Gastroesophageal sphincter (tissue), 4 donors: ENCODE measurements at regions not wholly inside any gene's neighbourhood (a gene's known extent, or its start where the extent isn't known, plus 50 kb on each side); places are given as distances from the start of the nearest gene placed in this dataset.

Experiments
- ATAC-seq: fragments of 150-250 bp; one replicate; pipeline ENCODE4 v1.9.1; 2016; ENCODE audit warnings: mild to moderate bottlenecking, moderate library complexity
- H3K27ac ChIP-seq, 4 donors: fragments of 200-600 bp; sonication (generic) in 3 of 4; 1 replicate in 3 of 4; 2 replicates in 1 of 4; pipeline ENCODE4 v1.5.1; 2016 to 2019
- H3K27me3 ChIP-seq: fragments of 200-600 bp; sonication (generic); one replicate; pipeline ENCODE4 v1.5.1; 2019
- H3K36me3 ChIP-seq, 2 donors: fragments of 200-600 bp; sonication (generic); one replicate each; pipeline ENCODE4 v1.5.1; 2019; ENCODE audit warnings: control low read depth in 1 of 2
- H3K4me1 ChIP-seq, 3 donors: fragments of 200-600 bp; sonication (generic); 1 replicate in 2 of 3; 2 replicates in 1 of 3; pipeline ENCODE4 v1.5.1; 2016 to 2019; ENCODE audit warnings: control low read depth in 2 of 3
- H3K4me3 ChIP-seq, 2 donors: fragments of 200-600 bp; sonication (generic); one replicate each; pipeline ENCODE4 v1.5.1; 2019; ENCODE audit warnings: mild to moderate bottlenecking in 1 of 2, moderate library complexity in 1 of 2
- H3K9me3 ChIP-seq, 3 donors: fragments of 200-600 bp; sonication (generic); one replicate each; pipeline ENCODE4 v1.5.1; 2017 to 2019; ENCODE audit warnings: control low read depth in 2 of 3
- CTCF ChIP-seq, 4 experiments: fragments of 200-600 bp in 2 of 4; fragments of 450-650 bp in 2 of 4; sonication (generic) in 1 of 4; IDR thresholded peaks; one replicate each; pipeline ENCODE4 v1.5.1; 2017 to 2019; ENCODE audit warnings: antibody characterized with exemption in 4 of 4, mild to moderate bottlenecking in 2 of 4, moderate library complexity in 2 of 4
- EP300 ChIP-seq: sonication (generic); formaldehyde crosslinking; IDR thresholded peaks from one replicate; pipeline ENCODE4 v1.6.1; 2017; ENCODE audit warnings: antibody characterized with exemption, mild to moderate bottlenecking
- POLR2A ChIP-seq, 2 donors: fragments of 450-650 bp; IDR thresholded peaks; one replicate each; pipeline ENCODE4 v1.6.1; 2017; ENCODE audit warnings: antibody characterized with exemption in 2 of 2, mild to moderate bottlenecking in 2 of 2, moderate library complexity in 1 of 2
- POLR2AphosphoS5 ChIP-seq: sonication (generic); formaldehyde crosslinking; IDR thresholded peaks from one replicate; pipeline ENCODE4 v1.6.1; 2017; ENCODE audit warnings: antibody characterized with exemption
- WGBS, 2 donors: methylation state at CpG; one replicate each; pipeline ENCODE4 v1.1.5; 2018; ENCODE audit warnings: low coverage in 1 of 2; 5-methylcytosine and 5-hydroxymethylcytosine counted together

- peaks cover 0 to 34% (median 6%) of the 10 kb centered on the region in 3 donors for H3K4me1 ChIP-seq
- no peak for ATAC-seq
- no peak overlapping the region for H3K27ac ChIP-seq
- H3K4me3 ChIP-seq = no peak overlapping the region
- 73 to 75% methylated on average over 2 to 5 of the region's 5 CpGs for WGBS, 2 donors
- TF ChIP-seq EP300 (no peak), POLR2A (IDR thresholded peaks at IDR 0.05) (no peak), CTCF (IDR thresholded peaks at IDR 0.05) (no peak), POLR2AphosphoS5 (no peak)
- H3K9me3 ChIP-seq = no peaks in the 10 kb centered on the region
- no peaks in the 10 kb centered on the region for H3K27me3 ChIP-seq
- no peaks in the 10 kb centered on the region for H3K36me3 ChIP-seq
Observed at GRCh38 chr14:61618448-61618847, 76.9 kb upstream of the HIF1A start.

GRCh38 chr14:61619494-61619893, 75.8 kb upstream of the HIF1A start:
- no peaks in the 10 kb centered on the region for H3K36me3 ChIP-seq
- H3K27ac ChIP-seq = peak overlapping the region in 2 of 4 donors; percentile 59 to 61
- H3K4me1 ChIP-seq = peaks cover 0 to 34% (median 6%) of the 10 kb centered on the region in 3 donors
- H3K4me3 ChIP-seq = no peak overlapping the region
- 81 to 90% methylated on average over 4 of the region's 4 CpGs for whole genome bisulfite sequencing, 2 donors
- no peaks in the 10 kb centered on the region for H3K27me3 ChIP-seq
- H3K9me3 ChIP-seq = no peaks in the 10 kb centered on the region
- ATAC-seq = no peak
- TF ChIP-seq POLR2A (IDR thresholded peaks at IDR 0.05) (no peak), EP300 (no peak), POLR2AphosphoS5 (no peak), CTCF (IDR thresholded peaks at IDR 0.05) (no peak)

GRCh38 chr14:61620130-61620946, 75.0 kb upstream of the HIF1A start:
- H3K4me1 ChIP-seq = peaks cover 0 to 34% (median 6%) of the 10 kb centered on the region in 3 donors
- peak; percentile 90 for TF ChIP-seq POLR2AphosphoS5
- no peak for TF ChIP-seq POLR2A (IDR thresholded peaks at IDR 0.05)
- H3K27ac ChIP-seq = peak overlapping the region; percentile 15 to 61 (median 56)
- H3K27me3 ChIP-seq = no peaks in the 10 kb centered on the region
- H3K4me3 ChIP-seq = no peak overlapping the region
- WGBS, 2 donors = 46 to 52% methylated on average over 4 to 6 of the region's 6 CpGs
- H3K36me3 ChIP-seq = no peaks in the 10 kb centered on the region
- peak; percentile 53 for ATAC-seq
- H3K9me3 ChIP-seq = no peaks in the 10 kb centered on the region

- ATAC-seq = no peak
- H3K27ac ChIP-seq = peak overlapping the region in 1 of 4 donors; percentile 59
- H3K9me3 ChIP-seq = no peaks in the 10 kb centered on the region
- WGBS, 2 donors = 82 to 84% methylated on average over 7 of the region's 7 CpGs
- TF ChIP-seq POLR2A (IDR thresholded peaks at IDR 0.05) (no peak), CTCF (IDR thresholded peaks at IDR 0.05) (no peak), EP300 (no peak), POLR2AphosphoS5 (no peak)
- H3K4me1 ChIP-seq = peaks cover 0 to 26% (median 6%) of the 10 kb centered on the region in 3 donors
- H3K27me3 ChIP-seq = no peaks in the 10 kb centered on the region
- no peaks in the 10 kb centered on the region for H3K36me3 ChIP-seq
- no peak overlapping the region for H3K4me3 ChIP-seq
Observed at GRCh38 chr14:61621444-61621843, 73.9 kb upstream of the HIF1A start.

- Histone ChIP-seq H3K9me3 (no peaks in the 10 kb centered on the region), H3K4me3 (no peak overlapping the region), H3K4me1 (peaks cover 0 to 21% (median 6%) of the 10 kb centered on the region in 3 donors), H3K27me3 (no peaks in the 10 kb centered on the region), H3K36me3 (no peaks in the 10 kb centered on the region), H3K27ac (no peak overlapping the region)
- TF ChIP-seq POLR2AphosphoS5 (no peak), EP300 (no peak), POLR2A (IDR thresholded peaks at IDR 0.05) (no peak), CTCF (IDR thresholded peaks at IDR 0.05) (no peak)
- ATAC-seq = no peak
Observed at GRCh38 chr14:61622051-61622450, 73.3 kb upstream of the HIF1A start.
